GM12892 (cell line): ENCODE measurements at regions not wholly inside any gene's neighbourhood (a gene's known extent, or its start where the extent isn't known, plus 50 kb on each side); places are given as distances from the start of the nearest gene placed in this dataset.

ENCODE experiments used
- POLR2A ChIP-seq: IDR thresholded peaks from 2 replicates; pipeline ENCODE4 v1.6.1; 2011; ENCODE audit warnings: low read depth, low read length, control low read depth
- POLR2AphosphoS5 ChIP-seq: IDR thresholded peaks from 2 replicates; pipeline ENCODE4 v1.6.1; 2011; ENCODE audit warnings: low read depth, low read length, control low read depth
- TAF1 ChIP-seq: IDR thresholded peaks from 2 replicates; pipeline ENCODE4 v1.6.1; 2011; ENCODE audit warnings: low read depth, mild to moderate bottlenecking, control low read depth, low read length, borderline replicate concordance

DNA sequence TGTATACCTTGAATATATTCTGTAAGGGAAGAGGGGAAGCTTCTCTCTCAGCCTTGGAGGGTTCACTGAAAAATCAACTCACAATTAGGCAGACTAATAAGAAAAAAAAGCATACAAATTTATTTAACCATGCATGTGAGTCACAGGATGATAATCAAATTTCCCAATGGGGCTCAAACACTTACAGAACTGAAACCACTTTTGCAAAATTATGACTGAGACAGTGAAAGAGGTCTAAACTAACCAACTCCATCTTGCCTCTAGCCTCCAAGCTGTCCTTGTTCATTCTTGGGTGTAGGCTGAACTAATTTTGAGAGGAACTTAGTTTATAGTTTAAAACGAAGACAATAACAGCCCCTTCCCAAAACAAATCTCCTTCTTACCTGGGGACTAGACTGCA lies 618.3 kb upstream of the AUTS2 start:
- TF ChIP-seq TAF1 = no peak
- TF ChIP-seq POLR2A = no peak
- TF ChIP-seq POLR2AphosphoS5 = no peak
